ENCODE measurements at regions not wholly inside any gene's neighbourhood (a gene's known extent, or its start where the extent isn't known, plus 50 kb on each side); places are given as distances from the start of the nearest gene placed in this dataset.
"Not testable (repeated sequence)": the region's sequence is repeated elsewhere in the genome, so short reads cannot be mapped to it uniquely, and the experiment has no call there.

GRCh38 chr18:4758980-4759379 lies 303.9 kb upstream of the DLGAP1 start:
- TF ChIP-seq CTCF (IDR thresholded peaks at IDR 0.05; ENCODE audit: low read depth, low read length) = no peak
- no peak overlapping the region for H3K4me3 ChIP-seq (replicated peaks in 1 of 2; ENCODE audit: low read depth in 2 of 2, low read length in 2 of 2)
- DNase-seq (ENCODE audit: low read depth in 2 of 2) = no peak

- H3K4me3 ChIP-seq (replicated peaks in 1 of 2; ENCODE audit: low read depth in 2 of 2, low read length in 2 of 2) = no peak overlapping the region
- DNase-seq (ENCODE audit: low read depth in 2 of 2) = no peak
- no peak for TF ChIP-seq CTCF (IDR thresholded peaks at IDR 0.05; ENCODE audit: low read depth, low read length)
Measured at GRCh38 chr18:4755848-4756247, 300.7 kb upstream of the DLGAP1 start.

- H3K4me3 ChIP-seq (replicated peaks in 1 of 2; ENCODE audit: low read depth in 2 of 2, low read length in 2 of 2); DNase-seq (ENCODE audit: low read depth in 2 of 2): not testable (repeated sequence)
Measured at GRCh38 chr18:4753151-4753550, 298.0 kb upstream of the DLGAP1 start.

GRCh38 chr18:4751523-4751922 lies 296.4 kb upstream of the DLGAP1 start:
- TF ChIP-seq CTCF (IDR thresholded peaks at IDR 0.05; ENCODE audit: low read depth, low read length) = no peak
- no peak overlapping the region for H3K4me3 ChIP-seq (replicated peaks in 1 of 2; ENCODE audit: low read depth in 2 of 2, low read length in 2 of 2)
- no peak for DNase-seq (ENCODE audit: low read depth in 2 of 2)

- H3K4me3 ChIP-seq (replicated peaks in 1 of 2; ENCODE audit: low read depth in 2 of 2, low read length in 2 of 2) = no peak overlapping the region
- no peak for TF ChIP-seq CTCF (IDR thresholded peaks at IDR 0.05; ENCODE audit: low read depth, low read length)
- DNase-seq (ENCODE audit: low read depth in 2 of 2) = no peak
Measured at GRCh38 chr18:4750393-4751346, 295.6 kb upstream of the DLGAP1 start.

- TF ChIP-seq CTCF (IDR thresholded peaks at IDR 0.05; ENCODE audit: low read depth, low read length) = no peak
- H3K4me3 ChIP-seq (replicated peaks in 1 of 2; ENCODE audit: low read depth in 2 of 2, low read length in 2 of 2) = no peak overlapping the region
- no peak for DNase-seq (ENCODE audit: low read depth in 2 of 2)
Measured at GRCh38 chr18:4748975-4749374, 293.9 kb upstream of the DLGAP1 start.

- DNase-seq (ENCODE audit: low read depth in 2 of 2) = no peak
- no peak overlapping the region for H3K4me3 ChIP-seq (replicated peaks in 1 of 2; ENCODE audit: low read depth in 2 of 2, low read length in 2 of 2)
- TF ChIP-seq CTCF (IDR thresholded peaks at IDR 0.05; ENCODE audit: low read depth, low read length) = no peak
Measured at GRCh38 chr18:4734903-4735302, 279.8 kb upstream of the DLGAP1 start.

Data from cardiac fibroblast (primary cell).